ENCODE measurements at regions not wholly inside any gene's neighbourhood (a gene's known extent, or its start where the extent isn't known, plus 50 kb on each side); places are given as distances from the start of the nearest gene placed in this dataset.

GRCh38 chr1:213675043-213675442 lies 312.7 kb upstream of the PROX1 start:
- TF ChIP-seq POLR2A (IDR thresholded peaks at IDR 0.05) (no peak), CTCF (IDR thresholded peaks at IDR 0.05) (no peak), POLR2AphosphoS5 (IDR thresholded peaks at IDR 0.05) (no peak)
